ENCODE measurements at regions not wholly inside any gene's neighbourhood (a gene's known extent, or its start where the extent isn't known, plus 50 kb on each side); places are given as distances from the start of the nearest gene placed in this dataset.

DNA sequence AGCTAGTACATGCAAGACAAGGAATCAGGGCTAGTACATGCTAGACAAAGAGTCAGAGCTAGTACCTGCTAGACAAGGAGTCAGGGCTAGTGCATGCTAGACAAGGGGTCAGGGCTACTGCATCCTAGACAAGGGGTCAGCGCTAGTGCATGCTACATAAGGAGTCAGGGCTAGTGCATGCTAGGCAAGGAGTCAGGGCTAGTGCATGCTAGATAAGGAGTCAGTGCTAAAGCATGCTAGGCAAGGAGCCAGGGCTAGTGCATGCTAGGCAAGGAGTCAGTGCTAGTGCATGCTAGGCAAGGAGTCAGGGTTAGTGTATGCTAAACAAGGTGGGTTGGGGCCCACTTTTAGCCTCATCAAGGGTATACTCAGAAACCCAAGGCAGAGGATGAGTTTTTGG is 90.1 kb upstream of the FAM136A start:
- TF ChIP-seq, protein P1, sequence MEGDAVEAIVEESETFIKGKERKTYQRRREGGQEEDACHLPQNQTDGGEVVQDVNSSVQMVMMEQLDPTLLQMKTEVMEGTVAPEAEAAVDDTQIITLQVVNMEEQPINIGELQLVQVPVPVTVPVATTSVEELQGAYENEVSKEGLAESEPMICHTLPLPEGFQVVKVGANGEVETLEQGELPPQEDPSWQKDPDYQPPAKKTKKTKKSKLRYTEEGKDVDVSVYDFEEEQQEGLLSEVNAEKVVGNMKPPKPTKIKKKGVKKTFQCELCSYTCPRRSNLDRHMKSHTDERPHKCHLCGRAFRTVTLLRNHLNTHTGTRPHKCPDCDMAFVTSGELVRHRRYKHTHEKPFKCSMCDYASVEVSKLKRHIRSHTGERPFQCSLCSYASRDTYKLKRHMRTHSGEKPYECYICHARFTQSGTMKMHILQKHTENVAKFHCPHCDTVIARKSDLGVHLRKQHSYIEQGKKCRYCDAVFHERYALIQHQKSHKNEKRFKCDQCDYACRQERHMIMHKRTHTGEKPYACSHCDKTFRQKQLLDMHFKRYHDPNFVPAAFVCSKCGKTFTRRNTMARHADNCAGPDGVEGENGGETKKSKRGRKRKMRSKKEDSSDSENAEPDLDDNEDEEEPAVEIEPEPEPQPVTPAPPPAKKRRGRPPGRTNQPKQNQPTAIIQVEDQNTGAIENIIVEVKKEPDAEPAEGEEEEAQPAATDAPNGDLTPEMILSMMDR (IDR thresholded peaks at IDR 0.05) = no peak
- no peak for TF ChIP-seq POLR2A (IDR thresholded peaks at IDR 0.05)
- no peak for TF ChIP-seq POLR2AphosphoS5 (IDR thresholded peaks at IDR 0.05)
- no peak for TF ChIP-seq EP300 (IDR thresholded peaks at IDR 0.05)
